Cardiac muscle cell (in vitro differentiated cells and primary cell): ENCODE measurements at regions not wholly inside any gene's neighbourhood (a gene's known extent, or its start where the extent isn't known, plus 50 kb on each side); places are given as distances from the start of the nearest gene placed in this dataset.
A peak's percentile ranks its signal among the peaks of the same experiment; 100 is the strongest.

Experiments
- DNase-seq, 2 donors: peaks; one replicate each; pipeline versions ENCODE4 v3.0.0 to v3.0.0-alpha.2; 2010 to 2017; ENCODE audit warnings: low read depth in 1 of 2, low spot score in 1 of 2
- H3K27ac ChIP-seq: fragments of 200-600 bp; sonication (generic); 2 replicates; pipeline ENCODE4 v1.5.1; 2016
- H3K27me3 ChIP-seq: fragments of 200-600 bp; sonication (generic); 2 replicates; pipeline ENCODE4 v1.6.0; 2016; ENCODE audit warnings: control low read depth
- H3K36me3 ChIP-seq: fragments of 200-600 bp; sonication (generic); 2 replicates; pipeline ENCODE4 v1.5.1; 2016; ENCODE audit warnings: control low read depth
- H3K4me1 ChIP-seq: fragments of 200-600 bp; sonication (generic); 2 replicates; pipeline ENCODE4 v1.8.1; 2017; ENCODE audit warnings: low read depth, mild to moderate bottlenecking, mixed run types
- H3K4me3 ChIP-seq: fragments of 200-600 bp; sonication (generic); 2 replicates; pipeline ENCODE4 v1.5.1; 2016; ENCODE audit warnings: mild to moderate bottlenecking
- H3K9me3 ChIP-seq: fragments of 200-600 bp; sonication (generic); 2 replicates; pipeline ENCODE4 v1.5.1; 2017; ENCODE audit warnings: low read depth, mild to moderate bottlenecking, control low read depth
- TF ChIP-seq, protein P1 (sequence below): IDR thresholded peaks from 2 replicates; pipeline ENCODE4 v1.5.1; 2012; ENCODE audit warnings: low read depth, mild to moderate bottlenecking, low read length

DNA sequence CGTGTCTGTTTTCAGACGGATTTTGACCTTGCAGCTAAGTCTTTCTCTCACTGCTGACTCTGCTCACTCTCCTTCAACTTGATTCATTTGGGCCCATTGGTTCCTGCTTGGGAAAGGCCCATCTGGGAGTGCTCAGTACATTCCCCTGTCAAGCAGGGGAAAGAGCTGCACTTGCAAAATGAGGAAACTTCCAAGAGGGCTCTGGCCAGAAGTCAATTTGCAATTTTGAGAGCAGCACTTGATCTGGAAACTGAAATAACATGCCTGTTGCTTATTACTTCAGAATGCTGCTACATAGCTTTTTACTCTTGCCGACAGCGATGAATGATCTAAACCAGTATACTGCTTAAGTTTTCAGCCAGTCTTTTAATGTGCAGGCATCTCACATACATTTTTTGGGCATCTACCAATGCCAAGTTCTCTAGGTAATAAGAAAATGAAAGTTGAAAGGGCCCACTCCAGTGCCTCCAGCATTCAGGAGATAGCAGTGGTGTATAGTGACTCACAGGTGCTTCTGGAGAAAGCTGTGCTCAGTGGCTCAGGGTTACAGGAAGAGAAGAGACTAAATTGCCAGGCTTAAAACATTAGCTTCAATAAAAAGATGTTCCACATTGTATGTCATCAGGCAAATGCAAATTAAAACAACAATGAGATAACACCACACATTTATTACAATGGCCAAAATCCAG is 70.1 kb upstream of the RORA start:
- peaks cover 6% of the 10 kb centered on the region for H3K27me3 ChIP-seq
- no peaks in the 10 kb centered on the region for H3K36me3 ChIP-seq
- H3K4me3 ChIP-seq = no peak overlapping the region
- DNase-seq = peak in 1 of 2 donors; percentile 11
- no peaks in the 10 kb centered on the region for H3K9me3 ChIP-seq
- no peak overlapping the region for H3K27ac ChIP-seq
- no peaks in the 10 kb centered on the region for H3K4me1 ChIP-seq
- TF ChIP-seq, protein P1, sequence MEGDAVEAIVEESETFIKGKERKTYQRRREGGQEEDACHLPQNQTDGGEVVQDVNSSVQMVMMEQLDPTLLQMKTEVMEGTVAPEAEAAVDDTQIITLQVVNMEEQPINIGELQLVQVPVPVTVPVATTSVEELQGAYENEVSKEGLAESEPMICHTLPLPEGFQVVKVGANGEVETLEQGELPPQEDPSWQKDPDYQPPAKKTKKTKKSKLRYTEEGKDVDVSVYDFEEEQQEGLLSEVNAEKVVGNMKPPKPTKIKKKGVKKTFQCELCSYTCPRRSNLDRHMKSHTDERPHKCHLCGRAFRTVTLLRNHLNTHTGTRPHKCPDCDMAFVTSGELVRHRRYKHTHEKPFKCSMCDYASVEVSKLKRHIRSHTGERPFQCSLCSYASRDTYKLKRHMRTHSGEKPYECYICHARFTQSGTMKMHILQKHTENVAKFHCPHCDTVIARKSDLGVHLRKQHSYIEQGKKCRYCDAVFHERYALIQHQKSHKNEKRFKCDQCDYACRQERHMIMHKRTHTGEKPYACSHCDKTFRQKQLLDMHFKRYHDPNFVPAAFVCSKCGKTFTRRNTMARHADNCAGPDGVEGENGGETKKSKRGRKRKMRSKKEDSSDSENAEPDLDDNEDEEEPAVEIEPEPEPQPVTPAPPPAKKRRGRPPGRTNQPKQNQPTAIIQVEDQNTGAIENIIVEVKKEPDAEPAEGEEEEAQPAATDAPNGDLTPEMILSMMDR = no peak

DNA sequence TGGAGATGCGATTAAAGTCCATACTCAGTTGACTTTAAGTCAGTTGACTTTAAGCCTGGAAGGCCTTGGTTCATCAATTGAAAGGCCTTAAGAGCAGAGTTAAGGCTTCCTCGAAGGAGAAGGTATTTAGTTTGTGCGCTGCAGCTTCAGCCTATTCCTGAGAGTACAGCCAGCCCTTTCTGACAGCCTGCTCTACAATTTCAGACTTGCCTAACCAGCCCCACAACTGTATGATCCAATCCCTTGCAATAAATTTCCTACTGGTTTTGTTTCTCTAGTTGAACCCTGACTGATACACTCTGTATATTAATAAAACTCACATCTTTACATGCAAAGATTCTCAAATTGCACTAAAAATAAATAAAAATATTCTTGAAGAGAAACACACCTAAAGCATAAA is 66.1 kb upstream of the RORA start:
- Histone ChIP-seq H3K36me3 (no peaks in the 10 kb centered on the region), H3K4me3 (no peak overlapping the region), H3K4me1 (no peaks in the 10 kb centered on the region), H3K27ac (no peak overlapping the region), H3K27me3 (peaks cover 11% of the 10 kb centered on the region), H3K9me3 (no peaks in the 10 kb centered on the region)
- TF ChIP-seq, protein P1 = no peak
- DNase-seq = no peak

DNA sequence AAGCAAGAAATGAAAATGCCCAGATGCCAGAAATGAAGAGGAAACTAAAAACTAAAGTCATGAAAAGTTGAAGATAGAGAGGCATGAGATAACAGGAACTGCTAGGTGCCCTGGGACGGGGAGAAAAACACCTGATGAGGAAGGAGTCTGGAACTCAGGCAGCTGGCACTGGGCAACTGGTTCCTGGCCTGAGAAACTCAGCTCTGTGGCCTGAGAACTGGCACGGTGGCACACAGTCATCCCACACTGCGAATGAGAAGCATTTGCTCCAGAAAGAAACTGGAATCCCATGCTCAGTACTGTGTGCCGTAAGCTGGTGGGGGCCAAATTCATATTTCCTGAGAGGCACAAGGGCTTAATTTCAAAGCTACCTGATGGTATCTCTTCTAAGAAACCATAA is 53.6 kb upstream of the RORA start:
- Histone ChIP-seq H3K9me3 (no peaks in the 10 kb centered on the region), H3K4me1 (no peaks in the 10 kb centered on the region), H3K27ac (no peak overlapping the region), H3K36me3 (no peaks in the 10 kb centered on the region), H3K27me3 (peaks cover 6% of the 10 kb centered on the region), H3K4me3 (no peak overlapping the region)
- DNase-seq = no peak
- TF ChIP-seq, protein P1 = no peak

DNA sequence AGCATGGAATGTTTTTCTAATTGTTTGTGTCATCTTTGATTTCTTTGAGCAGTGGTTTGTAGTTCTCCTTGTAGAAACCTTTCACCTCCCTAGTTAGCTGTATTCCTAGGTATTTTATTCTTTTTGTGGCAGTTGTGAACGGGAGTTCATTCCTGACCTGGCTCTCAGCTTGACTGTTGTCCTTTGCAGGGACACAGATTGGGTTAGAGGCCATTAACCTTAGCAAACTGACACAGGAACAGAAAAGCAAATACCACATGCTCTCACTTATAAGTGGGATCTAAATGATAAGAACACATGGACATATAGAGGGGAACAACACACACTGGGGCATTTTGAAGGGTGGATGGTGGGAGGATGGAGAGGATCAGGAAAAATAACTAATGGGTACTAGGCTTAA is 52.2 kb upstream of the RORA start:
- DNase-seq = no peak
- Histone ChIP-seq H3K36me3 (no peaks in the 10 kb centered on the region), H3K4me1 (no peaks in the 10 kb centered on the region), H3K27ac (no peak overlapping the region), H3K4me3 (no peak overlapping the region), H3K9me3 (no peaks in the 10 kb centered on the region), H3K27me3 (peaks cover 6% of the 10 kb centered on the region)
- TF ChIP-seq, protein P1 = no peak
